ENCODE measurements at regions not wholly inside any gene's neighbourhood (a gene's known extent, or its start where the extent isn't known, plus 50 kb on each side); places are given as distances from the start of the nearest gene placed in this dataset.

DNA sequence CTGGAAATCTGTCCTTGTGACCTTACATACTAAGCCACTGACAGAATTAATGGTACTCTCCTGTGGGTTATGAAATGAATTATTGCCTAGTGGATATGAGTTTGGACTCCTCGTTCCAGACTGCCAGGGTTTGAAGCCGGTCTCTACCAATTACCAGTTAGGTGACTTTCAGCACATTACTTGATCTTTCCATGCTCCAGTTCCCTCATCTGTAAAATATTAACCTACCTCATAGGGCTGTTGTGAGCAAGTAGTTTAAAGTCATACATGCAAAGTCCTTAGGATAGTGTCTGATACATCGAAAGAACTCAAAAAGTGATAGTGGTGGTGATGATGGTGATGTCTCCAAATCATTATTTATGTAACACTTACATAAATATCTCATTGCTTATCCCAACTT, 373.5 kb upstream of the ARX start:
- DNase-seq (ENCODE audit: low read depth, low spot score): no peak
- intact Hi-C loops (cut with micrococcal nuclease; ENCODE audit: unreplicated experiment) (no loop called here), in situ Hi-C loops (cut with MboI) (no loop called here)
- ChIA-PET POLR2A (no interaction called here), SMC1A (ENCODE audit: uncharacterized antibody, unreplicated experiment) (no interaction called here), RAD21 (ENCODE audit: unreplicated experiment) (no interaction called here), CTCF (no interaction called here)
- no peak overlapping the region for H3K4me3 ChIP-seq
- BruUV-seq (replicated peaks): no TSS peak
- WGBS (ENCODE audit: insufficient coverage, insufficient replicate concordance, low lambda C conversion rate, missing lambda C conversion rate): 19% methylated on average over 3 of the region's 3 CpGs
- no peaks in the 10 kb centered on the region for H3K9me3 ChIP-seq (replicated peaks; ENCODE audit: control insufficient read depth, insufficient read depth, low read length)
- no peak overlapping the region for H3K27ac ChIP-seq (ENCODE audit: control insufficient read depth, insufficient read depth)
- FAIRE-seq: no peak
- no peak overlapping the region for H2AFZ ChIP-seq (ENCODE audit: control insufficient read depth, low read depth, low read length)
- H3K36me3 ChIP-seq (ENCODE audit: control insufficient read depth in 2 of 2, insufficient read depth in 2 of 2, low read length in 1 of 2): no peaks in the 10 kb centered on the region
- TF ChIP-seq FOS (IDR thresholded peaks at IDR 0.05; ENCODE audit: borderline replicate concordance, extremely low read depth, insufficient read length): no peak
- no peak for TF ChIP-seq ETV6 (conservative IDR thresholded peaks at IDR 0.05 in 1 of 2, IDR thresholded peaks at IDR 0.05 in 1 of 2; ENCODE audit: borderline replicate concordance in 1 of 2, low read depth in 1 of 2)
- no peaks in the 10 kb centered on the region for H3K79me2 ChIP-seq (ENCODE audit: control insufficient read depth, insufficient read depth, low read length)
- no peak overlapping the region for H3K9ac ChIP-seq (ENCODE audit: control insufficient read depth, insufficient read depth, low read length)
- H3K4me1 ChIP-seq (ENCODE audit: control insufficient read depth, insufficient read depth, low read length): no peaks in the 10 kb centered on the region
- no peak overlapping the region for H3K4me2 ChIP-seq (ENCODE audit: control insufficient read depth, insufficient read depth)
- H4K20me1 ChIP-seq (ENCODE audit: control insufficient read depth, insufficient read depth): no peaks in the 10 kb centered on the region
- ATAC-seq: no peak
- H3K27me3 ChIP-seq (replicated peaks in 1 of 2; ENCODE audit: control insufficient read depth in 2 of 2, insufficient read depth in 2 of 2, low read length in 1 of 2): no peaks in the 10 kb centered on the region

- no TSS peak for BruUV-seq (replicated peaks)
- ChIA-PET RAD21 (ENCODE audit: unreplicated experiment) (no interaction called here), SMC1A (ENCODE audit: uncharacterized antibody, unreplicated experiment) (no interaction called here), CTCF (no interaction called here), POLR2A (no interaction called here)
- 15% methylated on average over 3 of the region's 3 CpGs for WGBS (ENCODE audit: insufficient coverage, insufficient replicate concordance, low lambda C conversion rate, missing lambda C conversion rate)
- intact Hi-C loops (cut with micrococcal nuclease; ENCODE audit: unreplicated experiment): no loop called here
- no peaks in the 10 kb centered on the region for H3K9me3 ChIP-seq (replicated peaks; ENCODE audit: control insufficient read depth, insufficient read depth, low read length)
- no peaks in the 10 kb centered on the region for H4K20me1 ChIP-seq (ENCODE audit: control insufficient read depth, insufficient read depth)
- H2AFZ ChIP-seq (ENCODE audit: control insufficient read depth, low read depth, low read length): no peak overlapping the region
- TF ChIP-seq STAT3 (IDR thresholded peaks at IDR 0.05; ENCODE audit: low read depth, low read length) (no peak), IKZF2 (IDR thresholded peaks at IDR 0.05) (no peak), MLLT1 (IDR thresholded peaks at IDR 0.05) (no peak), FOS (IDR thresholded peaks at IDR 0.05; ENCODE audit: borderline replicate concordance, extremely low read depth, insufficient read length) (no peak), ZBTB4 (CRISPR knock-in tag; IDR thresholded peaks at IDR 0.05) (no peak), YBX1 (IDR thresholded peaks at IDR 0.05) (no peak), SREBF1 (IDR thresholded peaks at IDR 0.05; ENCODE audit: low read length) (no peak)
- TF ChIP-seq, protein P1, sequence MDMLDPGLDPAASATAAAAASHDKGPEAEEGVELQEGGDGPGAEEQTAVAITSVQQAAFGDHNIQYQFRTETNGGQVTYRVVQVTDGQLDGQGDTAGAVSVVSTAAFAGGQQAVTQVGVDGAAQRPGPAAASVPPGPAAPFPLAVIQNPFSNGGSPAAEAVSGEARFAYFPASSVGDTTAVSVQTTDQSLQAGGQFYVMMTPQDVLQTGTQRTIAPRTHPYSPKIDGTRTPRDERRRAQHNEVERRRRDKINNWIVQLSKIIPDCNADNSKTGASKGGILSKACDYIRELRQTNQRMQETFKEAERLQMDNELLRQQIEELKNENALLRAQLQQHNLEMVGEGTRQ (IDR thresholded peaks at IDR 0.05; ENCODE audit: borderline replicate concordance, low read depth, low read length): no peak
- in situ Hi-C loops (cut with MboI): no loop called here
- DNase-seq (ENCODE audit: low read depth, low spot score): no peak
- no peak for ATAC-seq
- H3K4me1 ChIP-seq (ENCODE audit: control insufficient read depth, insufficient read depth, low read length): no peaks in the 10 kb centered on the region
- no peaks in the 10 kb centered on the region for H3K79me2 ChIP-seq (ENCODE audit: control insufficient read depth, insufficient read depth, low read length)
- no peak overlapping the region for H3K9ac ChIP-seq (ENCODE audit: control insufficient read depth, insufficient read depth, low read length)
- H3K27me3 ChIP-seq (replicated peaks in 1 of 2; ENCODE audit: control insufficient read depth in 2 of 2, insufficient read depth in 2 of 2, low read length in 1 of 2): no peaks in the 10 kb centered on the region
- FAIRE-seq: no peak
- no peak overlapping the region for H3K4me2 ChIP-seq (ENCODE audit: control insufficient read depth, insufficient read depth)
- no peak overlapping the region for H3K27ac ChIP-seq (ENCODE audit: control insufficient read depth, insufficient read depth)
- H3K36me3 ChIP-seq (ENCODE audit: control insufficient read depth in 2 of 2, insufficient read depth in 2 of 2, low read length in 1 of 2): no peaks in the 10 kb centered on the region
- H3K4me3 ChIP-seq: no peak overlapping the region
Observed at GRCh38 chrX:25383196-25383595, 367.4 kb upstream of the ARX start.
